ENCODE measurements at regions not wholly inside any gene's neighbourhood (a gene's known extent, or its start where the extent isn't known, plus 50 kb on each side); places are given as distances from the start of the nearest gene placed in this dataset.

DNA sequence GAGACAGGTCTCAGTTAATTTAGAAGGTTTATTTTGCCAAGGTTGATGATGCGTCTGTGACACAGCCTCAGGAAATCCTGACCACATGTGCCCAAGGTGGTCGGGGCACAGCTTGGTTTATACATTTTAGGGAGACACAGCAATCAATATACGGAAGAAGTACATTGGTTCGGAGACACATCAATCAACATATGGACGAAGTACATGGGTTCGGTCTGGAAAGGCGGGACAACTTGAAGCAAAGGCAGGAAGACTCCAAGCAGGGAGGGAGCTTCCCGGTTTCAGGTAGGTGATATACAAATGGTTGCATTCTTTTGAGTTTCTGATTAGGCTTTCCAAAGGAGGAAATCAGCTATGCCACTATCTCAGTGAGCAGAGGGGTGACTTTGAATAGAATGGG is 225.2 kb upstream of the ZFP42 start:
- no peak overlapping the region for H2AK5ac ChIP-seq (ENCODE audit: low read depth, low read length)
- H3K14ac ChIP-seq (replicated peaks; ENCODE audit: low read depth, low read length): no peak overlapping the region
- H3K9me3 ChIP-seq (ENCODE audit: control insufficient read depth, insufficient read depth, low read length): no peaks in the 10 kb centered on the region
- no peak overlapping the region for H4K91ac ChIP-seq (ENCODE audit: insufficient read depth, low read depth, low read length)
- H2BK15ac ChIP-seq (ENCODE audit: low read depth, low read length): no peak overlapping the region
- no peak overlapping the region for H4K8ac ChIP-seq (ENCODE audit: low read depth in 2 of 2, low read length in 2 of 2)
- no peaks in the 10 kb centered on the region for H3K27me3 ChIP-seq (ENCODE audit: control insufficient read depth, insufficient read depth, low read length)
- no TSS peak for BruUV-seq (replicated peaks)
- H3K4ac ChIP-seq (ENCODE audit: low read depth, low read length): no peak overlapping the region
- no peak overlapping the region for H3K23ac ChIP-seq (ENCODE audit: low read depth, low read length)
- TF ChIP-seq, protein P1, sequence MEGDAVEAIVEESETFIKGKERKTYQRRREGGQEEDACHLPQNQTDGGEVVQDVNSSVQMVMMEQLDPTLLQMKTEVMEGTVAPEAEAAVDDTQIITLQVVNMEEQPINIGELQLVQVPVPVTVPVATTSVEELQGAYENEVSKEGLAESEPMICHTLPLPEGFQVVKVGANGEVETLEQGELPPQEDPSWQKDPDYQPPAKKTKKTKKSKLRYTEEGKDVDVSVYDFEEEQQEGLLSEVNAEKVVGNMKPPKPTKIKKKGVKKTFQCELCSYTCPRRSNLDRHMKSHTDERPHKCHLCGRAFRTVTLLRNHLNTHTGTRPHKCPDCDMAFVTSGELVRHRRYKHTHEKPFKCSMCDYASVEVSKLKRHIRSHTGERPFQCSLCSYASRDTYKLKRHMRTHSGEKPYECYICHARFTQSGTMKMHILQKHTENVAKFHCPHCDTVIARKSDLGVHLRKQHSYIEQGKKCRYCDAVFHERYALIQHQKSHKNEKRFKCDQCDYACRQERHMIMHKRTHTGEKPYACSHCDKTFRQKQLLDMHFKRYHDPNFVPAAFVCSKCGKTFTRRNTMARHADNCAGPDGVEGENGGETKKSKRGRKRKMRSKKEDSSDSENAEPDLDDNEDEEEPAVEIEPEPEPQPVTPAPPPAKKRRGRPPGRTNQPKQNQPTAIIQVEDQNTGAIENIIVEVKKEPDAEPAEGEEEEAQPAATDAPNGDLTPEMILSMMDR (conservative IDR thresholded peaks at IDR 0.05; ENCODE audit: low read depth, low read length): no peak
- TF ChIP-seq MAZ (IDR thresholded peaks at IDR 0.05; ENCODE audit: borderline replicate concordance, low read depth, low read length) (no peak), CHD1 (IDR thresholded peaks at IDR 0.05; ENCODE audit: low read depth, low read length) (no peak), POLR2A (IDR thresholded peaks at IDR 0.05; ENCODE audit: low read depth, low read length) (no peak)
- no peaks in the 10 kb centered on the region; the same call in 1 of the 2 replicates for H3K4me1 ChIP-seq (ENCODE audit: control insufficient read depth, insufficient read depth, low read length)
- 93% methylated on average over 5 of the region's 8 CpGs; no CpG with 5 or more reads in 1 of the 2 experiments for WGBS, 2 experiments (ENCODE audit: extremely low coverage in 2 of 2, insufficient read length in 1 of 2)
- DNase-seq (no peak), ATAC-seq (ENCODE audit: low read depth) (no peak)
- no peak overlapping the region for H3K9ac ChIP-seq (ENCODE audit: low read depth, low read length)
- no peak overlapping the region for H2AK9ac ChIP-seq (replicated peaks; ENCODE audit: low read depth, low read length, poor library complexity)
- H3K27ac ChIP-seq (ENCODE audit: insufficient read depth, low read length): no peak overlapping the region
- H3K4me2 ChIP-seq (ENCODE audit: low read depth, low read length): no peak overlapping the region
- in situ Hi-C loops (cut with MboI; ENCODE audit: low sequenced_read_pairs): no loop called here
- H2AFZ ChIP-seq (replicated peaks; ENCODE audit: low read length, poor library complexity): no peak overlapping the region
- H2BK5ac ChIP-seq (ENCODE audit: low read depth, low read length, poor library complexity, severe bottlenecking): no peak overlapping the region
- H4K20me1 ChIP-seq (ENCODE audit: insufficient read depth, low read length): no peaks in the 10 kb centered on the region
- H3K79me1 ChIP-seq (ENCODE audit: low read depth in 1 of 2, low read length in 2 of 2): no peaks in the 10 kb centered on the region
- no peaks in the 10 kb centered on the region for H3K9me1 ChIP-seq (ENCODE audit: insufficient read depth, low read length)
- ChIA-PET CTCF (no interaction called here), POLR2A (ENCODE audit: unreplicated experiment) (no interaction called here)
- no peak overlapping the region for H4K5ac ChIP-seq (ENCODE audit: low read depth, low read length)
- H2BK20ac ChIP-seq (ENCODE audit: low read depth, low read length): no peak overlapping the region
- H2BK120ac ChIP-seq (ENCODE audit: low read depth, low read length): no peak overlapping the region
- intact Hi-C loops (cut with micrococcal nuclease): no loop called here
- H3K56ac ChIP-seq (ENCODE audit: extremely low read depth, insufficient read depth, low read length): no peak overlapping the region
- H3K36me3 ChIP-seq (ENCODE audit: control insufficient read depth, insufficient read depth, low read length): no peaks in the 10 kb centered on the region
- no peak overlapping the region for H3K18ac ChIP-seq (ENCODE audit: low read depth, low read length)
- no peak overlapping the region for H3K4me3 ChIP-seq (ENCODE audit: insufficient read depth, low read depth, low read length)
- dilution Hi-C loops (cut with HindIII; ENCODE audit: low sequenced_read_pairs, unreplicated experiment): no loop called here
